ENCODE measurements at regions not wholly inside any gene's neighbourhood (a gene's known extent, or its start where the extent isn't known, plus 50 kb on each side); places are given as distances from the start of the nearest gene placed in this dataset.

DNA sequence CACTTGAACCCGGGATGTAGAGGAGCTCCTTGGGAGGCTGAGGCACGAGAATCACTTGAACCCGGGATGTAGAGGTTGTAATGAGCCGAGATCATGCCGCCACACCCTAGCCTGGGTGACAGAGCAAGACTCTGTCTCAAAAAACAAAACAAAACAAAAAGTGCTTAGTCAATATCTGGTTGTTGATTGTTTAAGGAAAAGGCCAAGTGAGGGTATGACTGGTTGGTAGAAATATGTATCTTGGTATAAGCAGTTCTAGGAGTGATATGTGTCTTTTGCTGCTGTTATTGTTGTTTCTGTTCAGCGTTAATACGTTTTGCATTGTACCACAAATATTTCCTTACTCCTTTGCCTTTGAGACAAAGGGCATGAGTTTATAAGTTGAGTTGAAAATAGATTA lies 210.7 kb upstream of the DMRT1 start:
- no peak for DNase-seq (ENCODE audit: low read depth)

DNA sequence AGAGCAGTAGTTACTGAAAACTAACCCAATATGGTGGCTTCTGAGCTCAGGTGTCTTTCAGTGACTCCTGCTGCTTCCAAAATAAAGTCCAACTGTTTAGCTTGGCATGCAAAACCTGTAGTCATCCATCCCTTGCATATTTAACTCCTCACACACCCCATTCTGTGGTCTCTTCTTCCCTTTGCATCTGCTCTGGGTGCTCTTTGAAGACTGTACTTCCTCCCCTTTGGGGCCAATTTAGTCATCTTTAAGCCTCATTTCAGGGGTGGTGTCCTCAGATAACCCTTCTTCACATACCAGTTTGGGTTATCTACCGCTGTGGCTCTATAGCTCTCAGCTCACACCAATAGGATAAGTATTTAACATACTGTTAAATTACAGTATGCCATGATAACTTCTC lies 209.9 kb upstream of the DMRT1 start:
- DNase-seq (ENCODE audit: low read depth) = no peak

DNA sequence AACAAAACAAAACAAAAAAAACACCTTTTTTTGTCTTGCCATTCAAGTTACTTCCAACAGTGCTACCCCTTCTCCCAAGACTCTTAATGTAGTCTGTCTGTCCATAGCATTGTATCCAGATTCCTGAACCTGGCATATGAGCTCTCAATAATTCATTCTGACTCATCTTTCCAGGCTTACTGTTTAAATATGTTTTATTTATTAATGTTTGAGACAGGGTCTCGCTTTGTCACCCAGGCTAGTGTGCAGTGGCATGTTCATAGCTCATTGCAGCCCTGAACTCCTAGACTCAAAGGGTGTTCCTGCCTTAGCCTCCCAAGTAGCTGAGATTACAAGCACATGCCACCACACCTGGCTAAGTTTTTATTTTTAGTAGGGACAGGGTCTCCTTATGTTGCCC lies 208.0 kb upstream of the DMRT1 start:
- no peak for DNase-seq (ENCODE audit: low read depth)

GRCh38 chr9:636931-637591 lies 204.4 kb upstream of the DMRT1 start:
- no peak for DNase-seq (ENCODE audit: low read depth)

DNA sequence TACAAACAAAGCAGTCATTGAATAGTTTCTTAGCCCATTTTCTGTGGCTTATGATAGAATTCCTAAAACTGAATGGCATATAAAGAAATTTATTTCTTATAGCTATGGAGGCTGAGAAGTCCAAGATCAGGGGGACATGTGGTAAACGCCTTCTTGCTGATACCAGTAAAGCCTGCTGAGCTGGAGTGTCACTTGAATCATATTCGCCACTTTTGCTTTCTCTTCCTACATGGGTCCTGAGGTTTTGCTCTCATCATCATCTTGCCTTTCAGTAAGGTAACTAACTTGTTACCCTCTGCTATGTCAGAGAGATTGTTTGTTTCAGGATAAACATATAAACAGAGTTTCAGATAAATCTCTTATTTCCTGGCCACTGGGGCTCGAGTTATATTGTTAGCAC lies 203.3 kb upstream of the DMRT1 start:
- DNase-seq (ENCODE audit: low read depth) = no peak

DNA sequence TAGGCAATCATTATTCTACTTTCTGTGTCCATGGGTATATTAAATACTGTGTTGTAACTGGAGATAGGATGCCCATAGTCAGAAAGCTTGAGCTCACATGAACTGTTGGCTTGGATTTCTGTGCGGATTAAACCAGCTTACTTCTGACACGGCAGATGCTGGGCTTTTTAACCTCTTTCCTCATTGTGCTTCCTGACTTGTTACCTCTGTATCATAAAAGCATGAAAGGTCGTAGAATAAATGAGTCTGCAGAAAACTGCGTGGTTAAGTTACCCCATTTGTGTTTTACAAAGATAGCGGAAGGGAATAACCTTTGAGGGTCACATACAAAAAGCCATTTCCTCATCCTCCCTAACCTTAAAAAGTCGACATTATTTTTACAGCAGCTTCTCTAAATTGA lies 199.5 kb upstream of the DMRT1 start:
- DNase-seq (ENCODE audit: low read depth) = no peak

DNA sequence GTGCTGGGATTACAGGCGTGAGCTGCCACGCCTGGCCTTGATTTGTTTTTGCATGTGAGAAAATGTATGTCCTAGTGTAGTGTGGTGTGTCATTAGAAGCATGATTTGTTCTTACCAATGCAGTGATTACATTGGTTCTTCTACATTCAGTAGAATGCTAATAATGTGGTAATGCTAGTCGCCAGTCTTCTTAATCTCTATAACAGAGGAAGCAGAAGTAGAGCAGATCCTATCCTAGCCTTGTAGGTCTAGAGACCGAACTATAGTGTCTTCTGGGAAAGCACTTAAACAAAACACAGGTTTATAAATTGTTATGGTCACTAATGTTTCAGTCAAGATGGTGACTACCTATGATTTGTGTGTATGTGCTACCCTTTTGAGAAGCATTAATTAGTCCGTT lies 197.5 kb upstream of the DMRT1 start:
- DNase-seq (ENCODE audit: low read depth) = no peak

GRCh38 chr9:647522-647921 lies 194.0 kb upstream of the DMRT1 start:
- no peak for DNase-seq (ENCODE audit: low read depth)

DNA sequence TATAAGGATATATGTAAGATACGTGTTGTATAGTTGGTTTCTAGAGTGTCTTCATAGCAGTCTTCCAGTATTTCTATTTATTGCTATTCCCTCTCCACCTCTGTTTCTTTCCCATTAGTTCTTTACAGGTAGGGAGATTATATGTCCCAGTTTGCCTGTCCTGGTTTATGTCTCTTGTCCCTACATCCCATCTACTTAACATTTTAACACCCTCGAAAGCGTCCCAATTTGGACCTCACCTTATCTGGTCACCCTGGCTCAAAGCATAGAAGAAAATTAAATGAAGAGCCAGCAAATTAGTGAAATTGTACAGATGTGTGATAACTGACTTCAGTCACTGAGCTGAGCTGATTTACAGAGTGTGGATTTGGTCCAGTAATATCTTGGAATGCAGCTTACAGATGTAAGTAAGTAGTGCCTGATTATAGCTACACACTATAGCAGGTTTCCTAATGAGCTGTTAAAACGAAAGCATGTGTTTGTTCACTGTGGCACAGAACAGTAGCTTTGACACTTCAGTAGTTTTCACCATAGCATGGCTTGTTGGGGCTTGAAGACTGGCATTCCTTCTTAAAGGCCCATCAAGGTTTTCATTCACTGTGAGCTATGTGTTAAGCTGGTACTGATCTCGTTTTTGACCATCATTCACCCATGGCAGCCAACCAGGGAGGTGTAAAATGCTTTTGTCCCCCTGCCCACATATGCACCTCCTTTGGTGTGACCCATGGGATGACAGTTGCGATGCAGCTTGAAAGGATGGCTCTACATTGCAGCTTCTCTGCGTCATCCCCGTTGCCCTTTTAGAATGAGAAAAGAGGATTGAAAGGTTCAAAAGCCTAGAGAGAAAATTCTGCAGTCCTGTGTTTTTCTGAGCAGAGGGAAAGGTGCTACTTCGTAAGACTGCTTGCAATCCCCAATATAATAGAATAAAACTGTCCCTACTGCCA lies 192.1 kb upstream of the DMRT1 start:
- no peak for DNase-seq (ENCODE audit: low read depth)

DNA sequence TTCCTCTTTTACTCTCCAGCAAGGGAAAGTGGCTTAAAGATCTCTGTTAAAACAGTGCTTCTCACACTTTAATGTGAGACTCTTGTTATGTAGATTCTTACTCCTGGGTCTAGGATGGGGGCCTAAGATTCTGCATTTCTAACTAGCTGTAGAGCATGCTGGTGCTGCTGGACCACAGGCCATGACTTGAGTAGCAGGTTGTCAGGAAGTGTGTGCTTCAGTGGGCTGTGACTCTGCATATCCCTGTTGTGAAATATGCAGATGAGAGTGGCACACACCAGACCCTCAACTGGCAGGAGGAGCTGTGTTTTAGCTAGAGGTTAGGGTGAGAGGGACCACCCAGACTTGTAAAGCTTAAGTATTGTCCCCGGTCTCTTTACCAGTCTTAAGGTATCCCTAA lies 191.1 kb upstream of the DMRT1 start:
- no peak for DNase-seq (ENCODE audit: low read depth)

DNA sequence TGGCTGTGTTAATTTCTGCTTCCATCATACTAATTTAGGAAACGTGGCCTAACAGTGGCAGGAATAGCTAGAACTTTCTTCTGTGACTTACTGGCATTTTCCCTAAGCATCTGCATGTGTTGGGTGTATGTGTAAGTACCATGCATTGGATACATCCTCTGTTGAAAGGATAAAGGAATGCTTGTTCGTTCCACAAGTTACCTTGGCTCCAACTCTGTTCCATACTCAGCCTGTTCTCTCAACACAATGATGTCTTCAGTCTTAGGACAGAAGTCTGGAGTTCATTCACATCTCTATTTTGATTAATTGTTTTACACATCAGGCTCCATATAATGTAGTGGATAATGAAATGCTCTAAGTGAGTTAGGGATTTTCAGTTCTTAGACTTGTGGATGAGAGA lies 190.1 kb upstream of the DMRT1 start:
- no peak for DNase-seq (ENCODE audit: low read depth)

- DNase-seq (ENCODE audit: low read depth) = no peak
These were observed 188.6 kb upstream of the DMRT1 start for GRCh38 chr9:652914-653313.

- no peak for DNase-seq (ENCODE audit: low read depth)
These were observed 188.1 kb upstream of the DMRT1 start for GRCh38 chr9:653421-653820.

- DNase-seq (ENCODE audit: low read depth) = no peak
These were observed 187.6 kb upstream of the DMRT1 start for GRCh38 chr9:653856-654387.

- DNase-seq (ENCODE audit: low read depth) = no peak
These were observed 185.6 kb upstream of the DMRT1 start for GRCh38 chr9:655875-656274.

DNA sequence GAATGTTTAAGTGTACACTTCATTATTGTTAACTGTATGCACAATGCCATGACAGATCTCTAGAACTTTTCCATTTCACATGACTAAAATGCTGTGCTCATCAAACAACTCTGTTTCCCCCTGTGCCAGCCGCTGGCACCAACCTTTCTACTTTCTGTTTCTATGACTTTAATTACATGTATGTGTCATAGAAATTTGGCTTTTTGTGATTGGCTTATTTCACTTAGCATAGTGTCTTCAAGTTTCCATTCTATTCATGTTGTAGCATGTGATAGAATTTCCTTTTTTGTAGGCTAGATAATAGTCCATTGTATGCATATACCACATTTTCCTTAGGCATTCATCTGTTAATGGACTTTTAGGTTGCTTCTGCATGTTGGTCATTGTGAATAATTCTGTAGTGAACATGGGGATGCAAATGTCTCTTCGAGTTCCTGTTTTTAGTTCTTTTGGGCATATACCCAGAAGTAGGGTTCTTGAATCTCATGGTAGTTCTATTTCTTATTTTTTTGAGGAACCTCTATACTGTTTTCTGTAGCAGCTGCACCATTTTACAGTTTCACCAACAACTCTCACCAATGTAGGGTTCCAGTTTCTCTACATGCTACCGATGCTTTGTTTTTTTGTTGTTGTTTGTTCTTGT lies 184.4 kb upstream of the DMRT1 start:
- no peak for DNase-seq (ENCODE audit: low read depth)

DNA sequence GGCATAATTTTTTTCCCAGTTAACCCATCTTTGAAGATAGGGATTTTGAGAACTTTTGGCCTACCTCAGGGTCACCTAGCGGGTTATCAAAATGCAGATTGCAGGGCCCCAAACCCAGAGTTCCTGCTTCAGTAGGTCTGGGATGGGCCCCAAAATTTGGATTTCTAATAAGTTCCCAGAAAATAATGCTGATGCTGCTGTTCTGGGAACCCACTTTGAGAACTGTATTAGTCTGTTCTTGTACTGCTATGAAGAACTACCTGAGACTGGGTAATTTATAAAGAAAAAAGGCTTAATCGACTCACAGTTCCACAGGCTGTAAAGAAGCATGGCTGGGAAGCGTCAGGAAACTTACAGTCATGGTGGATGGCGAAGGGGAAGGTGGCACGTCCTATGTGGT lies 182.2 kb upstream of the DMRT1 start:
- no peak for DNase-seq (ENCODE audit: low read depth)

GRCh38 chr9:660227-660626 lies 181.3 kb upstream of the DMRT1 start:
- DNase-seq (ENCODE audit: low read depth) = no peak

GRCh38 chr9:663541-663940 lies 178.0 kb upstream of the DMRT1 start:
- no peak for DNase-seq (ENCODE audit: low read depth)

DNA sequence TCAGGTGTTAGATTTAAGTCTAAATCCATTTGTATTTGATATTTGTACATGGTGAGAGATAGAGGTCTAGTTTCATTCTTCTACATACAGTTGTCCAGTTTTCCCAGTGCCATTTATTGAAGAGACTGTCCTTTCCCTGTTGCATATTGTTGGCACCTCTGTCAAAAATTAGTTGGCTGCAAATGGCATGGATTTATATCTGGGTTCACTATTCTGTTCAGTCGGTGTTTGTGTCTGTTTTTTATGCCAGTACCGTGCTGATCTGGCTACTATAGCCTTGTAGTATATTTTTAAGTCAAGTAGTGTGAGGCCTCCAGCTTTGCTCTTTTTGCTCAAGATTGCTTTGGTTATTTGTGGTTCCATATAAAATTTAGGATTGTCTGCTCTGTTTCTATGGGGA lies 176.2 kb upstream of the DMRT1 start:
- no peak for DNase-seq (ENCODE audit: low read depth)

DNA sequence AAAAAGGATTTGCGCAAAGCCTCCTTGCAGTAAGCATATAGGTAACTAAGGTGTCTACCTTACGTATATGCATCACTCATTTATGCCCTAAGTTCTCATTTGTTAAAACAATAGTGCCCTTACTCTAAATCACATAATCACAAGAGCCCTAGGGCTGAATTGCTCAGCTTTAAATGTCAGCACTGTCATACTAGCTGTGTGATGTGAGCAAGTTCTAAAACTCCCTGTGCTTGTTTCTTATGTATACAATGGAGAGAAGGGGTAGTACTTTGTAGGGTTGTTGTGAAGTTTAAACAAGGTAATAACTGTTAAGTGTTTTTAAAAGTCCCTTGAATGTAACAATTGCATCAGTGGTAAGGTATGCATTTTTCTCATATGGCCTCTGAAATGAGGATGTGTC lies 169.5 kb upstream of the DMRT1 start:
- no peak for DNase-seq (ENCODE audit: low read depth)

- DNase-seq (ENCODE audit: low read depth) = no peak
These were observed 168.6 kb upstream of the DMRT1 start for GRCh38 chr9:672851-673250.
